ENCODE measurements at regions not wholly inside any gene's neighbourhood (a gene's known extent, or its start where the extent isn't known, plus 50 kb on each side); places are given as distances from the start of the nearest gene placed in this dataset.

GRCh38 chrX:25721564-25721963 is 416.6 kb upstream of the MAGEB18 start:
- H3K4me3 ChIP-seq (ENCODE audit: control insufficient read depth in 1 of 2, extremely low read depth in 1 of 2, low read length in 1 of 2): no peak overlapping the region
- no peaks in the 10 kb centered on the region for H3K9me3 ChIP-seq
- Mint-ChIP-seq H3K36me3 (no peaks in the 10 kb centered on the region), H3K4me1 (no peaks in the 10 kb centered on the region), H3K27ac (no peak overlapping the region), H3K4me3 (no peak overlapping the region), H3K27me3 (no peaks in the 10 kb centered on the region), H3K9me3 (peaks cover 0 to 3% (median under 1%) of the 10 kb centered on the region in 3 donors)
- no CpG with 5 or more reads among the region's 2 CpGs for WGBS (ENCODE audit: insufficient coverage)
- CTCF ChIA-PET: no interaction called here
- ATAC-seq (replicated peaks in 1 of 4): no peak
- no peak for DNase-seq
- no peaks in the 10 kb centered on the region for H3K36me3 ChIP-seq (ENCODE audit: control insufficient read depth in 2 of 2, extremely low read depth in 1 of 2, insufficient read depth in 1 of 2, low read length in 1 of 2)
- POLR2A ChIA-PET: no interaction called here
- H3K27me3 ChIP-seq (replicated peaks in 1 of 2; ENCODE audit: control insufficient read depth in 2 of 2, extremely low read depth in 1 of 2, insufficient read depth in 2 of 2, low read length in 1 of 2): no peaks in the 10 kb centered on the region
- no peaks in the 10 kb centered on the region for H3K4me1 ChIP-seq (ENCODE audit: control insufficient read depth in 1 of 2, extremely low read depth in 1 of 2, insufficient read depth in 2 of 2, low read length in 2 of 2)
- no peak overlapping the region for H3K27ac ChIP-seq (ENCODE audit: low read length)

GRCh38 chrX:25726539-25726938 is 411.6 kb upstream of the MAGEB18 start:
- Histone ChIP-seq H3K9me3 (no peaks in the 10 kb centered on the region), H3K27ac (ENCODE audit: low read length) (no peak overlapping the region), H3K36me3 (ENCODE audit: control insufficient read depth in 2 of 2, extremely low read depth in 1 of 2, insufficient read depth in 1 of 2, low read length in 1 of 2) (no peaks in the 10 kb centered on the region), H3K27me3 (replicated peaks in 1 of 2; ENCODE audit: control insufficient read depth in 2 of 2, extremely low read depth in 1 of 2, insufficient read depth in 2 of 2, low read length in 1 of 2) (no peaks in the 10 kb centered on the region), H3K4me1 (ENCODE audit: control insufficient read depth in 1 of 2, extremely low read depth in 1 of 2, insufficient read depth in 2 of 2, low read length in 2 of 2) (no peaks in the 10 kb centered on the region), H3K4me3 (ENCODE audit: control insufficient read depth in 1 of 2, extremely low read depth in 1 of 2, low read length in 1 of 2) (no peak overlapping the region)
- no peak for DNase-seq
- ChIA-PET POLR2A (no interaction called here), CTCF (no interaction called here)
- Mint-ChIP-seq H3K36me3 (no peaks in the 10 kb centered on the region), H3K27me3 (no peaks in the 10 kb centered on the region), H3K4me1 (no peaks in the 10 kb centered on the region), H3K9me3 (peaks cover 0 to 8% (median 5%) of the 10 kb centered on the region in 3 donors), H3K27ac (no peak overlapping the region), H3K4me3 (no peak overlapping the region)
- no peak for ATAC-seq (replicated peaks in 1 of 4)
- 67% methylated on average over 1 of the region's 1 CpG for WGBS (ENCODE audit: insufficient coverage)

- no CpG with 5 or more reads among the region's 3 CpGs for WGBS (ENCODE audit: insufficient coverage)
- Histone ChIP-seq H3K4me1 (ENCODE audit: control insufficient read depth in 1 of 2, extremely low read depth in 1 of 2, insufficient read depth in 2 of 2, low read length in 2 of 2) (no peaks in the 10 kb centered on the region), H3K27me3 (replicated peaks in 1 of 2; ENCODE audit: control insufficient read depth in 2 of 2, extremely low read depth in 1 of 2, insufficient read depth in 2 of 2, low read length in 1 of 2) (no peaks in the 10 kb centered on the region), H3K9me3 (no peaks in the 10 kb centered on the region), H3K27ac (ENCODE audit: low read length) (no peak overlapping the region), H3K36me3 (ENCODE audit: control insufficient read depth in 2 of 2, extremely low read depth in 1 of 2, insufficient read depth in 1 of 2, low read length in 1 of 2) (no peaks in the 10 kb centered on the region), H3K4me3 (ENCODE audit: control insufficient read depth in 1 of 2, extremely low read depth in 1 of 2, low read length in 1 of 2) (no peak overlapping the region)
- peaks cover 0 to 7% (median 0%) of the 10 kb centered on the region in 3 donors for H3K9me3 Mint-ChIP-seq
- DNase-seq (no peak), ATAC-seq (replicated peaks in 1 of 4) (no peak)
- H3K4me3 Mint-ChIP-seq: no peak overlapping the region
- H3K36me3 Mint-ChIP-seq: no peaks in the 10 kb centered on the region
- H3K27ac Mint-ChIP-seq: no peak overlapping the region
- POLR2A ChIA-PET: no interaction called here
- H3K4me1 Mint-ChIP-seq: no peaks in the 10 kb centered on the region
- H3K27me3 Mint-ChIP-seq: no peaks in the 10 kb centered on the region
- CTCF ChIA-PET: no interaction called here
Measured at GRCh38 chrX:25733148-25733547, 405.0 kb upstream of the MAGEB18 start.

DNA sequence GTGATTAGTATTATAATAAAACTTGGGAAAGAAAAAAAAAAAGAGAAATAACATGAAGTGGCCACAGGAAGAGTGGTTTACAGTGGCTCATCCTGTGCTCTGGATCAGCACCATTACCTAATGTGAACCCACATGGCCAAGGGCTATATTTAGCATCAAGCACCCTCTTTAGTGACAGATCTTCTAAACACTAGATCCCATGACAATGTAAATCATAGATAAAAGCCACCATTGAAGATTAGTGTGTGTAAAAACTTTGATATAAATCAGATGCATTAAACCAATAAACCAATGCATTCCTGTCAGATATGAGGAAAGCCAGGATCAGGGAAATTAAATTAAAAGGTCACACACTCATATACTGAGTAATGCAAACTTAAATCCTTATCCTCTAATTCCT is 400.6 kb upstream of the MAGEB18 start:
- Histone ChIP-seq H3K27me3 (replicated peaks in 1 of 2; ENCODE audit: control insufficient read depth in 2 of 2, extremely low read depth in 1 of 2, insufficient read depth in 2 of 2, low read length in 1 of 2) (no peaks in the 10 kb centered on the region), H3K27ac (ENCODE audit: low read length) (no peak overlapping the region), H3K4me1 (ENCODE audit: control insufficient read depth in 1 of 2, extremely low read depth in 1 of 2, insufficient read depth in 2 of 2, low read length in 2 of 2) (no peaks in the 10 kb centered on the region), H3K36me3 (ENCODE audit: control insufficient read depth in 2 of 2, extremely low read depth in 1 of 2, insufficient read depth in 1 of 2, low read length in 1 of 2) (no peaks in the 10 kb centered on the region), H3K9me3 (no peaks in the 10 kb centered on the region), H3K4me3 (ENCODE audit: control insufficient read depth in 1 of 2, extremely low read depth in 1 of 2, low read length in 1 of 2) (no peak overlapping the region)
- POLR2A ChIA-PET: no interaction called here
- H3K36me3 Mint-ChIP-seq: no peaks in the 10 kb centered on the region
- H3K4me3 Mint-ChIP-seq: no peak overlapping the region
- H3K27ac Mint-ChIP-seq: no peak overlapping the region
- no peaks in the 10 kb centered on the region for H3K27me3 Mint-ChIP-seq
- no peak for DNase-seq
- H3K9me3 Mint-ChIP-seq: no peaks in the 10 kb centered on the region
- ATAC-seq (replicated peaks in 1 of 4): no peak
- H3K4me1 Mint-ChIP-seq: no peaks in the 10 kb centered on the region
- CTCF ChIA-PET: no interaction called here

DNA sequence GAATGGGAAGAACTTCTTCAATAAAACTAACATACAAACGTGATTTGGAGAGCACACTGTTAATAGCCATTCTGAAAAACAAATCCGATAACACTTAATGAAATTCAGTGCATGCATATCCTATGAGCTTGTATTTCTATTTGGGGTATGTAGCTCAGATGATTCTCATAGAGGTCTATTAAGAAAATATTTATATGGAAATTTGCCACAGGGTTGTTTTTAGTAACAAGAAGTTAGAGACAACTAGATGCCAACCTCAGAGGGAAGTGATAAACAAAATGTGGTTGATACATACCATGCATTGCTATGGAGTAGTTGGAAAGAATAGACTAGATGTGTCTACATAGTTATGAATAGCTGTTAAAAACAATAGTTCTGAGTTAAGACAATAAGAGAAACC is 395.8 kb upstream of the MAGEB18 start:
- no CpG with 5 or more reads among the region's 2 CpGs for WGBS (ENCODE audit: insufficient coverage)
- Histone ChIP-seq H3K36me3 (ENCODE audit: control insufficient read depth in 2 of 2, extremely low read depth in 1 of 2, insufficient read depth in 1 of 2, low read length in 1 of 2) (no peaks in the 10 kb centered on the region), H3K4me1 (ENCODE audit: control insufficient read depth in 1 of 2, extremely low read depth in 1 of 2, insufficient read depth in 2 of 2, low read length in 2 of 2) (no peaks in the 10 kb centered on the region)

GRCh38 chrX:25754399-25754798 is 383.7 kb upstream of the MAGEB18 start:
- Mint-ChIP-seq H3K36me3 (no peaks in the 10 kb centered on the region), H3K9me3 (peaks cover 0 to 2% (median 0%) of the 10 kb centered on the region in 3 donors), H3K4me3 (no peak overlapping the region), H3K27me3 (no peaks in the 10 kb centered on the region), H3K4me1 (no peaks in the 10 kb centered on the region), H3K27ac (no peak overlapping the region)
- Histone ChIP-seq H3K4me1 (ENCODE audit: control insufficient read depth in 1 of 2, extremely low read depth in 1 of 2, insufficient read depth in 2 of 2, low read length in 2 of 2) (no peaks in the 10 kb centered on the region), H3K4me3 (ENCODE audit: control insufficient read depth in 1 of 2, extremely low read depth in 1 of 2, low read length in 1 of 2) (no peak overlapping the region), H3K9me3 (no peaks in the 10 kb centered on the region), H3K36me3 (ENCODE audit: control insufficient read depth in 2 of 2, extremely low read depth in 1 of 2, insufficient read depth in 1 of 2, low read length in 1 of 2) (no peaks in the 10 kb centered on the region), H3K27ac (ENCODE audit: low read length) (no peak overlapping the region), H3K27me3 (replicated peaks in 1 of 2; ENCODE audit: control insufficient read depth in 2 of 2, extremely low read depth in 1 of 2, insufficient read depth in 2 of 2, low read length in 1 of 2) (no peaks in the 10 kb centered on the region)
- POLR2A ChIA-PET: no interaction called here
- no peak for ATAC-seq (replicated peaks in 1 of 4)
- WGBS (ENCODE audit: insufficient coverage): no CpG with 5 or more reads among the region's 2 CpGs
- CTCF ChIA-PET: no interaction called here
- no peak for DNase-seq

More for the DNA sequence above, 395.8 kb upstream of the MAGEB18 start:
- no peak overlapping the region for H3K4me3 Mint-ChIP-seq
- no peak overlapping the region for H3K4me3 ChIP-seq (ENCODE audit: control insufficient read depth in 1 of 2, extremely low read depth in 1 of 2, low read length in 1 of 2)
- no peaks in the 10 kb centered on the region for H3K4me1 Mint-ChIP-seq
- no peak overlapping the region for H3K27ac ChIP-seq (ENCODE audit: low read length)
- H3K27me3 Mint-ChIP-seq: no peaks in the 10 kb centered on the region
- no peaks in the 10 kb centered on the region for H3K9me3 ChIP-seq
- H3K27me3 ChIP-seq (replicated peaks in 1 of 2; ENCODE audit: control insufficient read depth in 2 of 2, extremely low read depth in 1 of 2, insufficient read depth in 2 of 2, low read length in 1 of 2): no peaks in the 10 kb centered on the region
- H3K9me3 Mint-ChIP-seq: peaks cover 0 to 8% (median 0%) of the 10 kb centered on the region in 3 donors
- ATAC-seq (replicated peaks in 1 of 4) (no peak), DNase-seq (no peak)
- ChIA-PET CTCF (no interaction called here), POLR2A (no interaction called here)
- H3K27ac Mint-ChIP-seq: no peak overlapping the region
- no peaks in the 10 kb centered on the region for H3K36me3 Mint-ChIP-seq

DNA sequence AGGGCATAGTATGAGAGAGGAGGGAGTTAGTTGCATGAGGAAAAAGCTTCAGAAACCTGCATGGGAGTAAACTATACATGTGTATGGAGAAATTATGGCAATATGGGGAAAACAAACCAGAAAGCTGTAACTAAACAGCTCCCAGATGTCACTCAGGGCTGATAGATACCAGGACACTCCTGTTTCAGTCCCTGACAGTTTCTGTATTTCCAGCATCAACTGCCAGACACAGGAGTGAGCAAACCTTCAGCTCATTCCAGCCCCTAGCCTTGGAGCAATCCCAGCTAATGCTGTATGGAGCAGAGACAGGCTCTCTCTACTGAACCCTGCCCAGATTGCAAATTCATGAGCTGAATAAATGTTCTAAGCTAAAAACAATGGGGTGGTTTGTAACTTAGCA is 382.9 kb upstream of the MAGEB18 start:
- Histone ChIP-seq H3K9me3 (no peaks in the 10 kb centered on the region), H3K27ac (ENCODE audit: low read length) (no peak overlapping the region), H3K36me3 (ENCODE audit: control insufficient read depth in 2 of 2, extremely low read depth in 1 of 2, insufficient read depth in 1 of 2, low read length in 1 of 2) (no peaks in the 10 kb centered on the region), H3K4me1 (ENCODE audit: control insufficient read depth in 1 of 2, extremely low read depth in 1 of 2, insufficient read depth in 2 of 2, low read length in 2 of 2) (no peaks in the 10 kb centered on the region), H3K4me3 (ENCODE audit: control insufficient read depth in 1 of 2, extremely low read depth in 1 of 2, low read length in 1 of 2) (no peak overlapping the region), H3K27me3 (replicated peaks in 1 of 2; ENCODE audit: control insufficient read depth in 2 of 2, extremely low read depth in 1 of 2, insufficient read depth in 2 of 2, low read length in 1 of 2) (no peaks in the 10 kb centered on the region)
- H3K4me3 Mint-ChIP-seq: no peak overlapping the region
- CTCF ChIA-PET: no interaction called here
- POLR2A ChIA-PET: no interaction called here
- ATAC-seq (replicated peaks in 1 of 4) (no peak), DNase-seq (no peak)
- H3K27ac Mint-ChIP-seq: no peak overlapping the region
- H3K27me3 Mint-ChIP-seq: no peaks in the 10 kb centered on the region
- no peaks in the 10 kb centered on the region for H3K36me3 Mint-ChIP-seq
- H3K9me3 Mint-ChIP-seq: peaks cover 0 to 2% (median 0%) of the 10 kb centered on the region in 3 donors
- H3K4me1 Mint-ChIP-seq: no peaks in the 10 kb centered on the region

All from T-cell (primary cell).